K562 (cell line): ENCODE measurements at regions not wholly inside any gene's neighbourhood (a gene's known extent, or its start where the extent isn't known, plus 50 kb on each side); places are given as distances from the start of the nearest gene placed in this dataset.

Experiments
- ATF4 ChIP-seq: fragments of 450-650 bp; formaldehyde crosslinking; IDR thresholded peaks from 2 replicates; pipeline ENCODE4 v1.4.0; 2022; ENCODE audit warnings: mild to moderate bottlenecking, moderate library complexity
- CEBPG ChIP-seq, 3 experiments: fragments of 200-800 bp in 1 of 3; sonication (Bioruptor generic) in 1 of 3; sonication (generic) in 1 of 3; formaldehyde crosslinking in 1 of 3; IDR thresholded peaks in 2 of 3; conservative IDR thresholded peaks in 1 of 3; 2 replicates each; pipeline versions ENCODE4 v1.6.1 to v1.8.0; 2016 to 2022; ENCODE audit warnings: missing compliant biosample characterization in 2 of 3, missing genetic modification characterization in 2 of 3, mild to moderate bottlenecking in 1 of 3, missing genetic modification reagents in 1 of 3
- ETV5 ChIP-seq: sonication (generic); formaldehyde crosslinking; IDR thresholded peaks from 2 replicates; pipeline ENCODE4 v1.4.0; 2020; ENCODE audit warnings: low read depth, mild to moderate bottlenecking, missing genetic modification reagents
- FOSL1 ChIP-seq: fragments of 200-800 bp; sonication (Bioruptor generic); conservative IDR thresholded peaks from 2 replicates; pipeline ENCODE4 v1.6.1; 2016; ENCODE audit warnings: missing genetic modification characterization, missing compliant biosample characterization
- HDAC8 ChIP-seq: fragments of 450-650 bp; IDR thresholded peaks from 2 replicates; pipeline ENCODE4 v1.6.1; 2016; ENCODE audit warnings: mild to moderate bottlenecking, missing genetic modification characterization, moderate library complexity, missing compliant biosample characterization
- HDGF ChIP-seq: fragments of 450-650 bp; IDR thresholded peaks from 2 replicates; pipeline ENCODE4 v1.6.1; 2016
- KLF13 ChIP-seq: fragments of 450-650 bp; IDR thresholded peaks from 2 replicates; pipeline ENCODE4 v1.6.1; 2016; ENCODE audit warnings: missing genetic modification characterization, low read depth, mild to moderate bottlenecking, missing compliant biosample characterization, moderate library complexity, borderline replicate concordance
- MAFK ChIP-seq: IDR thresholded peaks from 2 replicates; pipeline ENCODE4 v1.6.1; 2011; ENCODE audit warnings: low read length, improper control_type of control experiment
- NCOA1 ChIP-seq: fragments of 450-650 bp; IDR thresholded peaks from 2 replicates; pipeline ENCODE4 v1.6.1; 2016; ENCODE audit warnings: low read depth
- NR4A1 ChIP-seq, 2 experiments: fragments of 250-450 bp in 1 of 2; fragments of 450-650 bp in 1 of 2; sonication (Bioruptor Pico) in 1 of 2; IDR thresholded peaks; 2 replicates each; pipeline versions ENCODE4 v1.4.0 to v1.6.1; 2016 to 2020; ENCODE audit warnings: mild to moderate bottlenecking in 2 of 2, missing compliant biosample characterization in 1 of 2, missing genetic modification characterization in 1 of 2, moderate library complexity in 1 of 2
- PHF21A ChIP-seq: fragments of 450-650 bp; IDR thresholded peaks from 2 replicates; pipeline ENCODE4 v1.6.1; 2017; ENCODE audit warnings: low read depth, borderline replicate concordance
- PYGO2 ChIP-seq: fragments of 450-650 bp; IDR thresholded peaks from 2 replicates; pipeline ENCODE4 v1.6.1; 2016; ENCODE audit warnings: mild to moderate bottlenecking, missing genetic modification characterization, moderate library complexity, missing compliant biosample characterization
- RBFOX2 ChIP-seq: fragments of 200-400 bp; formaldehyde crosslinking; IDR thresholded peaks from 2 replicates; pipeline ENCODE4 v1.6.1; 2017; ENCODE audit warnings: low read depth, mild to moderate bottlenecking, low read length, moderate library complexity
- TRIM24 ChIP-seq, 2 experiments: fragments of 450-650 bp; IDR thresholded peaks; 2 replicates each; pipeline ENCODE4 v1.6.1; 2016
- WHSC1 ChIP-seq: IDR thresholded peaks from one replicate; pipeline ENCODE4 v1.6.1; 2012; ENCODE audit warnings: low read length, control low read depth, inconsistent platforms
- ZNF12 ChIP-seq: sonication (generic); formaldehyde crosslinking; IDR thresholded peaks from 2 replicates; pipeline ENCODE4 v1.4.0; 2020; ENCODE audit warnings: mild to moderate bottlenecking, missing genetic modification reagents
- ZNF41 ChIP-seq: fragments of 250-450 bp; sonication (Bioruptor Pico); conservative IDR thresholded peaks from 2 replicates; pipeline ENCODE4 v1.4.0; 2020; ENCODE audit warnings: mild to moderate bottlenecking
- ZSCAN32 ChIP-seq: fragments of 450-650 bp; formaldehyde crosslinking; IDR thresholded peaks from 2 replicates; pipeline ENCODE4 v1.4.0; 2020; ENCODE audit warnings: mild to moderate bottlenecking, moderate library complexity
- TF ChIP-seq, protein P1 (sequence below): fragments of 200-800 bp; sonication (Bioruptor generic); IDR thresholded peaks from 2 replicates; pipeline ENCODE4 v1.6.1; 2017; ENCODE audit warnings: missing genetic modification characterization, missing compliant biosample characterization
- TF ChIP-seq, protein P2 (sequence below), 2 experiments: fragments of 450-650 bp; IDR thresholded peaks; 2 replicates each; pipeline ENCODE4 v1.6.1; 2016
- TF ChIP-seq, protein P3 (sequence below): sonication (generic); formaldehyde crosslinking; IDR thresholded peaks from 2 replicates; pipeline ENCODE4 v1.8.0; 2023; ENCODE audit warnings: mild to moderate bottlenecking, missing genetic modification reagents

DNA sequence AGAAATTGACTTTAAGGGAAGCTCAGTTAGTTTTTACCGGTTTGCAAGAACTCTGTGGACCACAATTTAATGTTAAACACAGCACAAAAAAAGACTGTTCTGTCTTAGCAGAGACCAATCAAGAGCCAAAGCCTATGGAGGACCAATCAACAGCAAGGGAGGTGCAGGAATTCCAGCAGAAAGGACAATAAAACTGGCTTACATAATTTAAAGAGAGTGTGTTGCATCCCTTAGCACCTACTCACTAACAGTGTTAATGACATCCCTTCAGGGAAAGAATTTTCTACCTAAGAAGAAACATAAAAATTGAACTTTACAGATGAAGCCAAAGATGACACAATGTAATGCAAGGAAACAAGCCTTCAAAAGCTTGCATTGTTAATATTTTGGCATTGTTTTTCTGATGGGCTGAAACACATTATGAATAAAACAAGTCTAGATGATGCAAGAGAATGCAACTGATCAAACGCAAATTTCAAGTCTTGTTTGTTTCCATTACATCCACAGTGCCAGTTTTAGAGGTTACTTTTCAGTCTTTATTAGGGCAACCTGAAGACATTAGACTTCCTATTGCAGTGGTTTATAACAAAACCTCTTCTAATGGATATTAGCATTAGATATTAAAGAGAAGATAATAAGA, 111.3 kb upstream of the FST start (continued):
- TF ChIP-seq, protein P1, sequence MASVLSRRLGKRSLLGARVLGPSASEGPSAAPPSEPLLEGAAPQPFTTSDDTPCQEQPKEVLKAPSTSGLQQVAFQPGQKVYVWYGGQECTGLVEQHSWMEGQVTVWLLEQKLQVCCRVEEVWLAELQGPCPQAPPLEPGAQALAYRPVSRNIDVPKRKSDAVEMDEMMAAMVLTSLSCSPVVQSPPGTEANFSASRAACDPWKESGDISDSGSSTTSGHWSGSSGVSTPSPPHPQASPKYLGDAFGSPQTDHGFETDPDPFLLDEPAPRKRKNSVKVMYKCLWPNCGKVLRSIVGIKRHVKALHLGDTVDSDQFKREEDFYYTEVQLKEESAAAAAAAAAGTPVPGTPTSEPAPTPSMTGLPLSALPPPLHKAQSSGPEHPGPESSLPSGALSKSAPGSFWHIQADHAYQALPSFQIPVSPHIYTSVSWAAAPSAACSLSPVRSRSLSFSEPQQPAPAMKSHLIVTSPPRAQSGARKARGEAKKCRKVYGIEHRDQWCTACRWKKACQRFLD = no peak
- TF ChIP-seq PHF21A (no peak), ATF4 (peak; percentile 75), TRIM24 (IDR thresholded peaks at IDR 0.05) (peak; percentile 88 to 89; a peak in 2 of 4 replicates), HDGF (no peak), KLF13 (tag) (no peak), PYGO2 (tag) (no peak), WHSC1 (no peak), ZNF41 (CRISPR knock-in tag) (no peak), NCOA1 (no peak), RBFOX2 (no peak), CEBPG (CRISPR knock-in tag; IDR thresholded peaks at IDR 0.05) (no peak; the same call in 1 of the 2 replicates), CEBPG (tag; conservative IDR thresholded peaks at IDR 0.05 in 1 of 2, IDR thresholded peaks at IDR 0.05 in 1 of 2) (peak; percentile 65 to 94), ETV5 (CRISPR knock-in tag) (no peak), FOSL1 (tag) (no peak), HDAC8 (tag) (no peak), ZSCAN32 (CRISPR knock-in tag) (peak; percentile 68; the same call in 1 of the 2 replicates), NR4A1 (CRISPR knock-in tag; IDR thresholded peaks at IDR 0.05) (no peak), NR4A1 (tag; IDR thresholded peaks at IDR 0.05) (no peak), ZNF12 (CRISPR knock-in tag) (no peak), MAFK (no peak)
- TF ChIP-seq, protein P2, sequence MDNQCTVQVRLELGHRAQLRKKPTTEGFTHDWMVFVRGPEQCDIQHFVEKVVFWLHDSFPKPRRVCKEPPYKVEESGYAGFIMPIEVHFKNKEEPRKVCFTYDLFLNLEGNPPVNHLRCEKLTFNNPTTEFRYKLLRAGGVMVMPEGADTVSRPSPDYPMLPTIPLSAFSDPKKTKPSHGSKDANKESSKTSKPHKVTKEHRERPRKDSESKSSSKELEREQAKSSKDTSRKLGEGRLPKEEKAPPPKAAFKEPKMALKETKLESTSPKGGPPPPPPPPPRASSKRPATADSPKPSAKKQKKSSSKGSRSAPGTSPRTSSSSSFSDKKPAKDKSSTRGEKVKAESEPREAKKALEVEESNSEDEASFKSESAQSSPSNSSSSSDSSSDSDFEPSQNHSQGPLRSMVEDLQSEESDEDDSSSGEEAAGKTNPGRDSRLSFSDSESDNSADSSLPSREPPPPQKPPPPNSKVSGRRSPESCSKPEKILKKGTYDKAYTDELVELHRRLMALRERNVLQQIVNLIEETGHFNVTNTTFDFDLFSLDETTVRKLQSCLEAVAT (IDR thresholded peaks at IDR 0.05) = no peak
- TF ChIP-seq, protein P3, sequence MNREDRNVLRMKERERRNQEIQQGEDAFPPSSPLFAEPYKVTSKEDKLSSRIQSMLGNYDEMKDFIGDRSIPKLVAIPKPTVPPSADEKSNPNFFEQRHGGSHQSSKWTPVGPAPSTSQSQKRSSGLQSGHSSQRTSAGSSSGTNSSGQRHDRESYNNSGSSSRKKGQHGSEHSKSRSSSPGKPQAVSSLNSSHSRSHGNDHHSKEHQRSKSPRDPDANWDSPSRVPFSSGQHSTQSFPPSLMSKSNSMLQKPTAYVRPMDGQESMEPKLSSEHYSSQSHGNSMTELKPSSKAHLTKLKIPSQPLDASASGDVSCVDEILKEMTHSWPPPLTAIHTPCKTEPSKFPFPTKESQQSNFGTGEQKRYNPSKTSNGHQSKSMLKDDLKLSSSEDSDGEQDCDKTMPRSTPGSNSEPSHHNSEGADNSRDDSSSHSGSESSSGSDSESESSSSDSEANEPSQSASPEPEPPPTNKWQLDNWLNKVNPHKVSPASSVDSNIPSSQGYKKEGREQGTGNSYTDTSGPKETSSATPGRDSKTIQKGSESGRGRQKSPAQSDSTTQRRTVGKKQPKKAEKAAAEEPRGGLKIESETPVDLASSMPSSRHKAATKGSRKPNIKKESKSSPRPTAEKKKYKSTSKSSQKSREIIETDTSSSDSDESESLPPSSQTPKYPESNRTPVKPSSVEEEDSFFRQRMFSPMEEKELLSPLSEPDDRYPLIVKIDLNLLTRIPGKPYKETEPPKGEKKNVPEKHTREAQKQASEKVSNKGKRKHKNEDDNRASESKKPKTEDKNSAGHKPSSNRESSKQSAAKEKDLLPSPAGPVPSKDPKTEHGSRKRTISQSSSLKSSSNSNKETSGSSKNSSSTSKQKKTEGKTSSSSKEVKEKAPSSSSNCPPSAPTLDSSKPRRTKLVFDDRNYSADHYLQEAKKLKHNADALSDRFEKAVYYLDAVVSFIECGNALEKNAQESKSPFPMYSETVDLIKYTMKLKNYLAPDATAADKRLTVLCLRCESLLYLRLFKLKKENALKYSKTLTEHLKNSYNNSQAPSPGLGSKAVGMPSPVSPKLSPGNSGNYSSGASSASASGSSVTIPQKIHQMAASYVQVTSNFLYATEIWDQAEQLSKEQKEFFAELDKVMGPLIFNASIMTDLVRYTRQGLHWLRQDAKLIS (CRISPR knock-in tag) = no peak
